HuH-7.5 (cell line): ENCODE measurements at regions not wholly inside any gene's neighbourhood (a gene's known extent, or its start where the extent isn't known, plus 50 kb on each side); places are given as distances from the start of the nearest gene placed in this dataset.

ENCODE experiments used
- DNase-seq: peaks from one replicate; pipeline ENCODE4 v3.0.0; 2011; ENCODE audit warnings: low spot score

GRCh38 chr7:94236960-94237359 is 157.7 kb upstream of the COL1A2 start:
- DNase-seq = no peak

- no peak for DNase-seq
Observed at GRCh38 chr7:94237417-94237816, 157.3 kb upstream of the COL1A2 start.

DNA sequence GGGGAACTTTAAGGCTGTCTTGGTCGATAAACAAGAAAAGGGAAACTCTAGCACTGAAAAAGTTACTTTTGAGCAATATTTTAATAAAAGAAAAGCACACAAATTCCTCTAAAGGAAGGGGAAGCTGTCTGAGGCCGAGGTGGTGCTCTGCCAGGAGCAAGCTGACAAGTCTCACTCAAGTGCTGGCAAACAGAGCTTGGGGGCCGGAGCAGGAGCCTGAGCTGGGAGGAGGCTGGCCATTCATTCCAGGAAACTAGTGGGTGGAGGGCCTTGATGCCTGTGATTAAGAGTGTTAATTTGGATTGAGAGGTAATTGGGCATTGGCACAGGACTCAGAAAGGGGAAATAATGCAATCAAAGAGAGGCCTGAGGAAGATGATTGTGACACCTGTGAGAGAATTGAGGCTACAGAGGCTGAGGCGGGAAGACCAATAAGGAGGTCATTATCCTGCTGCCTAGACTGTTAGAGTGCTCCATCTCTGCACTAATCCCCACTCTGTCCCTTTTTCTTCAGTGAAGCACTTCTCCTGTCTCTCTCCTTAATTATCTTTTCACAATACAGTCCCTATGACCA is 154.9 kb upstream of the COL1A2 start:
- DNase-seq = no peak

GRCh38 chr7:94240902-94241301 is 153.8 kb upstream of the COL1A2 start:
- DNase-seq = no peak

GRCh38 chr7:94241402-94241925 is 153.2 kb upstream of the COL1A2 start:
- no peak for DNase-seq

- DNase-seq = no peak
Observed at GRCh38 chr7:94243066-94243711, 151.5 kb upstream of the COL1A2 start.

DNA sequence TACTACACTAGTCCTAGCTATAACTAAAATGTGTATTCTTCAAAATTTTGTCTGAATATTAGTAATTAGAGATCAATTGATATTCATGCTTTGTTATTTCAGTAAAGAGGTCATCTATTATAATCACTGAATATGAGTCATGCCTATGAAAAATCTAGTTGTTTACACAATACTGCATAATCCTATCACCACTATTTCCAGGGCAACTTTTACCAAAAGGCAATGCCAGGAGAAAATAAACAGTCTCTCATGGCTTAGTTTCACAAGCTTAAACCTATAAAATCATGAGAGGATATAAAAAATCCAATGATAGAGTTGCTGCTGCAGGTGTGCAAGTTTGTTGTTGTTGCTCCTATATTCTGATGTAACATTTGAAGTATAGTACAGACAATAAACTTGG is 149.9 kb upstream of the COL1A2 start:
- DNase-seq = no peak

GRCh38 chr7:94245500-94245899 is 149.2 kb upstream of the COL1A2 start:
- DNase-seq = no peak

GRCh38 chr7:94247970-94248369 is 146.7 kb upstream of the COL1A2 start:
- DNase-seq = no peak

DNA sequence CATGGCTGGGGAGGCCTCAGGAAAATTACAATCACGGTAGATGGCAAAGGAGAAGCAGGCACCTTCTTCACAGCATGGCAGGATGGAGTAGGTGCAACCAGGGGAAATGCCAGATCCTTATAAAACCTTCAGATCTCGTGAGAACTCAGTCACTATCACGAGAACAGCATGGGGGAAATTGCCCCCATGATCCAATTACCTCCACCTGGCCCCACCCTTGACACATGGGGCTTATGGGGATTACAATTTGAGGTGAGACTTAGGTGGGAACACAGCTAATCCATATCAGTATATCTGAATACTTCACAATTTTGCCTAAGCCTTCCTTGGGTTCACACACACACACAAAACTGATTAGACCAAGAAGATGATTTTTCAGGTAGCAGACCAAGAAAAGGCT is 145.1 kb upstream of the COL1A2 start:
- no peak for DNase-seq

DNA sequence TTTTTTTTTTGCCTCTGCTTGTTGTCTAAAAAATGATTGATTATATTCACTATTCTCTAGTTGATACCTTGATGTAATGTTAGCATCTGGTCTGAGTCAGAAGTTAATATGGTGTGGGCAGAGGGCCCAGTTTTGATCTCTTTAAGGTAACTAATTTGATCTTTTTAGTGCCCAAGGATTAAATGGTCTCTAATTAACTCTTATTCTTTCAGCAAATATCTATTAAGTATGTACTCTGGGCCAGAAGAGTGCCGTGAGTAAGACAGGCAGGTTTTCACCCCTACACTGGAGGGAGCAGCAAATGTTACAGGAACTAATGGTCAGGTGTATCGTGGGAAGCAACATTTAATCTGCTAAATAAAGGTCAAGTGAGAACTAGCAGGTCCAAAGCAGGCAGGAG is 144.6 kb upstream of the COL1A2 start:
- no peak for DNase-seq

DNA sequence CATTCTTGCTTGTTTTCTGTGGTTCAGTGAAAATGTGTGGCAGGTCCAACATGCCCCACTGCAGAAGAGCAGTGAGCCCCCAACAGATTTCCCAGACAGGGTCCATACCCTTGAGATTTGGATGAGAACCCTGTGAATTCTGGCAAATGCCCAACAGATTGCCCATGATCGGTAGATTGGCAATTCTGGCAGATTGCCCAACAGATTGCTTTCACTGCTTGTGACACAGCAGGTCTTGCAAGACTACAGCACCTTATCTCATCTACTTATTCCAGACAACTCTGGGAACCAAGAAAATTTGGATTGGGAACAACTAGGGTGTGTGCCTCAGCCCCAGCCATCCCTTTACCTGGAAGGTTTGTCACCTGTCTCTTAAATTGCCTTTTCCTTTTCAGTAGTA is 143.7 kb upstream of the COL1A2 start:
- no peak for DNase-seq

- no peak for DNase-seq
Observed at GRCh38 chr7:94252124-94252523, 142.6 kb upstream of the COL1A2 start.

DNA sequence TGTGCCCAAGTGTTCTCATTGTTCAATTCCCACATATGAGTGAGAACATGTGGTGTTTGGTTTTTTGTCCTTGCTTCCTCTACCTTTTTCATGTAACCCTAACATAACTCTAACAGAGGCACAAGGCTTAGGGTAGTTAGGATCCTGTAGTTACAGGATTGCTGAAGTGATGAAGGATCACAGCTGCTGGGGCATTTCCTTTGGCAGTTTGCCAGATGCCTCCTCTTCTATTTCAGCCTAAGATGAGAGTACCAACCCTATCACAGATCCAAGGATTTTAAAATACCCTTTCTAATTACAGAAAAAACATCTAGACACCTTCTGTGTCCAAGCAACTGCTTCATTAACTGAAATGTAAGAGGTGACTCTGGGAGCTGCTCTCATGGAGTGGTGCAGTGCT is 141.7 kb upstream of the COL1A2 start:
- DNase-seq = no peak

- no peak for DNase-seq
Observed at GRCh38 chr7:94253686-94254085, 141.0 kb upstream of the COL1A2 start.

DNA sequence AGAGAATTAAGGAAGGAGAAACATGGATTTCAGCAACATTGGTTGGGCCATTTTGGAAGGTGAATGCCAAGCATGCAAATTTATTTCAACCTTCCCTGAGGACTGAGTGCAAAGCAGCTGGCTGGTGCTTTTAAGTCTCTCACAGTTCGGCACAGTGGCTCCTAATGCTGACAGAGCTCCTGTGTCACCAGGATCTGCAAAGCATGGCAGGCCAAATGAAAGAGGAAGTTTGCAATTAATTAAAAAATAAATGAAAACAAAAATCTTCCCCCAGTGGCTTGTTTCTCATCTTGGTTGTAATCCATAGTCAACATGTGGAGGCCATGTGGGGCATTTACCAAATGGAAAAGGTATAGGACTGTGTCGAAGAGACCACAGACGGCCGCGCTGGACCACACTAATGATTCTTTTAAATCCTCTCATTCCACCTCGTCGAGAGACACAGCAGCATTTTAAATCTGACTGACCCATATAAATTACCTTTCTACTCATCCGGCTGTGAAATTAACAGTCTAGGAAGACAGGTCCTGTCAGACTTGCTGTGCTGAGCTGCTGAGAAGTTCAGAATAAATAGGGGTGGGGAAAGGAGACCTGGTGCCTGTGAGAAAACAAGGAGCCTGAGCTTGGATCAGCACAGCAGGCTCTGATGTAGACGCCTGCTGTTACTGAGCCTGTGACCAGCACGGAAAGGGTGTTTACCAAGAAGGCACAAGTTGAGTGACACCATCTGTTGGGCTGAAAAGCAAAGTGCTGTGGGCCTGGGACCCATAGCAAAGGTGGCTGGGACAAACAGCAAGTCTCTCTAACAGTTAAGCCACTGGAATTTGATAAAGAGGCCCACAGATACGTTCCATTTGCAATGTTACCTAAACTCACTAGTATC is 136.0 kb upstream of the COL1A2 start:
- DNase-seq = no peak

DNA sequence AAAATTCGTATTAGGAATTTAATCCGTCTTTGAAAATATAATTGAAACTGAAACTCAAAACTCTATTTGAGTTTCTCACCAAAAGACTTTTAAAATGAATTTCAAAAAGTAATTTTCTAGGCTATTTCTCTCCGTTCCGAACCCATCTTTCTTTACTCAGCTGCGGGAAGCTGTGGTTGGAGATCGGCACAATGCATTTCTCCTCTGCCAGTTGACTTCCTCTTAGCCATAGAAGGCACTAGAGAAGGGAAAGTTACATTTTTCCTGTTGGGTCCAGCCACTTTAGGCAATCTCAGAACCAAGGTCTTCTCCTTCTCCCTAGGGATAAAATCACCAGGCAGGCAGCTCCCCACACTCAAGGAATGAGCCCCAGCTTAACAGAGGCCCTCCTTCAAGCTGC is 133.6 kb upstream of the COL1A2 start:
- DNase-seq = no peak

GRCh38 chr7:94264756-94265155 is 129.9 kb upstream of the COL1A2 start:
- no peak for DNase-seq

GRCh38 chr7:94265456-94265855 is 129.2 kb upstream of the COL1A2 start:
- DNase-seq = no peak

DNA sequence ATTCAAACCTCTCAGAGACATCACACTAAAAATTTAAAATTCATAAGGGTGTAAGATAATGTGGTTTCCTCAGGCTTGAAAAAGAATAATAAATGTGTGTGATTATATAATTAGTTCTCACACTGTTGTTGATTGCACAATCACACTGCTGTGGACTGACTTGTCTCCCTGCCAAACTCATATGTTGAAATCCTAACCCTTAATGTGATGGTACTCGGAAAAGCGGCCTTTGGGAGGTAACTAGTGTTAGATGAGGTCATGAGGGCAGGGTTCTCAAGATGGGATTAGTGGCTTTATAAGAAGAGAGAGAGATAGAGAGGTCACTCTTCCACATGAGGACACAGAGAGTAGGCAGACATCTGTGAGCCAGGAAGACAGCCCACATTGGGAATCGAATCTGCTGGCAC is 128.5 kb upstream of the COL1A2 start:
- DNase-seq = no peak

DNA sequence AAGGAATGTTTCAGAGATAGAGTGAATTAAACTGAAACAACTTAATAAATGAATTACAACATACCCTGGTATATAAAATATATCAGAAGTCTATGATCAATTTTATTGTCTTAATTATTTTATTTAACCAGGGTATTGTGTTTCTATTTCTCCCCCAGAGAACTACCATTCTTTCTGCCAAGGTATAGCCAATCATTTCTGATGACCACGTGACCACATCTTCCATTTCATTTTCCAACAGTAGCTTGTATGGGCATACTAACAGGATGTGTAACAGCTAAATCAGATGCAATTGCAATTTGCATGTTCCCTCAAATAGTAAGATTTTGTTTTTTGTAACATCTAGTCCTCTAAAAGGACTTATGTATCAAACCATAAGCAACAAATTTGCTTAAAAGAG is 123.9 kb upstream of the COL1A2 start:
- DNase-seq = no peak

DNA sequence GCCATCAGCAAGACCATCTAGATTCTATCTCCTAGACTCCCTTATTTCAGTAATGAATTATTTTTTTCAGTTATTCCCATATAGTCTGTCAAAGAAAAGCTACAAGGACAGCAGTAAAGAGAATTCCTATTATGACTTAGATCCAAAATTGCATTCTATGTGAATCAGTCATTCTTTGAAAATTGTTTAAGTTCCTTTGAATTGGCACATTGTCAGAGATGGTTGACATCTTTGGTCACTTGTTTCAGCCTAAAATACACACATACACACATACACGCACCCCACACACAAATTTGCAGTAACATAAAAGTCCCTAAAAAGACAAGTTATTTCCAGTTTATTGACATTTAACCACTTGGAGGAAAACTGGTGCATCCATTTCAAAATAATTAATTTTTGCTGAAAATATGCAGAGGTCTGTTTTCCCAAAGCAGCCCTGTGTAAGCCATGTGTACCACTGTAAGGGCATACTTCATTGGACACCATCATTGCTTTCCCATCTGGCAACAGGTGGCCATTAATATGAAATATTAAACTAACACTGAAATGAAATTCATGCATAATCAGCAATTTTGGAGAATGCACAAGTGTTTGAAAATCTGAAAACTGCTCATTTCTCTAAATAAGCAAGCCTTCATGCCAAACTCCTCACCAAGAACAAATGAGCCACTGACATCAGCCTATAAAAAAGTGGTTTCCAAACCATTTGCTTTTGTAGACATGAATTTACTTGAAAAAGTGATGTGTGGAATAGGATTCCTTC is 121.7 kb upstream of the COL1A2 start:
- DNase-seq = no peak
